ENCODE measurements at regions not wholly inside any gene's neighbourhood (a gene's known extent, or its start where the extent isn't known, plus 50 kb on each side); places are given as distances from the start of the nearest gene placed in this dataset.

DNA sequence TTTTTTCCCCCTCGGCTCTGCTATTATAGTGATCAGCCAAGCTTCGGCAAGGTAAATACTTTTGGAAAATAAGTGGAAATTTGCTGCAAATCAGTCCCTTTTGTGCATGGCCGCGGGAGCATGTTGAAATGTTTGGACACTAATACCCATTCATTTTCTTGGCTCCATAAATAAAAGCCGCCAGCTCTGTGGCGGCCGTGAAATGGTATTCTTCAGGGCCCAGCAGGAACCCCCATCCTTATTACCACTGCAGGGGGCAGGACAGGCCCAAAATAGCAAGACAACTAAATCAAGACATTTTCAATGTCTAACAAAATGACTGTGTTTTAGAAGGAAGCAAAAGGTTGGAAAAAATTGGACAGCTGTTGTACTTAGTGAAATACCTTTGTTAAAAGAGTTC, 362.3 kb downstream of the NR2F2 start:
- DNase-seq: no peak

GRCh38 chr15:96693515-96693914, 363.0 kb downstream of the NR2F2 start:
- no peak for DNase-seq

- DNase-seq: no peak
Observed at GRCh38 chr15:96693990-96694517, 363.6 kb downstream of the NR2F2 start.

GRCh38 chr15:96695426-96695825, 364.9 kb downstream of the NR2F2 start:
- DNase-seq: no peak

- no peak for DNase-seq
Observed at GRCh38 chr15:96699871-96700401, 369.4 kb downstream of the NR2F2 start.

GRCh38 chr15:96700555-96700954, 370.1 kb downstream of the NR2F2 start:
- no peak for DNase-seq

GRCh38 chr15:96701443-96701842, 370.9 kb downstream of the NR2F2 start:
- no peak for DNase-seq

DNA sequence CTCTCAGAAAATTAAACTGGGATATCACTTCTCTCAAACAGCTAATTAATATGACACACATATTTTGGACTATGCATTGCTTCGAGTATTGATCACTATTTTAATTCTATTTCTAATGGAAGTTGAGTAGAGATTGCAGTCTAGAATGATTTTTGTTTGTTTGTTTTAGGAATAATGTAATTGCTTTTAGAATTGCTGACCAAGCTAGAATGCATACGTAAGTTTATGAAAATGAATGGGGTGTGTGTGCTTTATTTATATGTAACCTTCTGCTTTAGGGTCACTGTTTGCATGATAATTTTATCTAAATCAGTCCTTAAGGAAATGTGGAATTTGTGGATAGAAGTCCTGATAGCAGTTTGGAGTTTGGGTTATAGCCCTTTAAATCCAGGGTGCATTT, 371.4 kb downstream of the NR2F2 start:
- DNase-seq: no peak

DNA sequence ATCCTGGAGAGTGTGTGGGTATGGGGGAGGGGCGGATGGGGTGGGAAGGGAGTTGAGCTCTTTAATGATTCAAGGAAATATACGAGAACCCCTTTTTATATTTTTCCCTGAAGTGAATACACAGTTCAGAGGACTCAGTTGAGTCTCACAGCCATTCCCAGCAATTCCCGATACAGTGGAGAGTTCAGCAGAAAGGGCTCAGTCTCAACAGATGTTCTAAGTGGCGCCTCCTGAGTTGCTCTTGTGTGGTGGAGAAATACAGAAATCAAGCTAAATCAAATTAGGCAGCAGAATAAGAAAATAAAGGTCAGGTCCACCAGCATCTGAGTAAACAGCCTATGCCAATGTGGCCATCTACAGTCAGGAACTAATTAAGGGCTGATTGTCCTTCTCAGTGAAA, 372.1 kb downstream of the NR2F2 start:
- no peak for DNase-seq

GRCh38 chr15:96703091-96703490, 372.6 kb downstream of the NR2F2 start:
- DNase-seq: no peak

DNA sequence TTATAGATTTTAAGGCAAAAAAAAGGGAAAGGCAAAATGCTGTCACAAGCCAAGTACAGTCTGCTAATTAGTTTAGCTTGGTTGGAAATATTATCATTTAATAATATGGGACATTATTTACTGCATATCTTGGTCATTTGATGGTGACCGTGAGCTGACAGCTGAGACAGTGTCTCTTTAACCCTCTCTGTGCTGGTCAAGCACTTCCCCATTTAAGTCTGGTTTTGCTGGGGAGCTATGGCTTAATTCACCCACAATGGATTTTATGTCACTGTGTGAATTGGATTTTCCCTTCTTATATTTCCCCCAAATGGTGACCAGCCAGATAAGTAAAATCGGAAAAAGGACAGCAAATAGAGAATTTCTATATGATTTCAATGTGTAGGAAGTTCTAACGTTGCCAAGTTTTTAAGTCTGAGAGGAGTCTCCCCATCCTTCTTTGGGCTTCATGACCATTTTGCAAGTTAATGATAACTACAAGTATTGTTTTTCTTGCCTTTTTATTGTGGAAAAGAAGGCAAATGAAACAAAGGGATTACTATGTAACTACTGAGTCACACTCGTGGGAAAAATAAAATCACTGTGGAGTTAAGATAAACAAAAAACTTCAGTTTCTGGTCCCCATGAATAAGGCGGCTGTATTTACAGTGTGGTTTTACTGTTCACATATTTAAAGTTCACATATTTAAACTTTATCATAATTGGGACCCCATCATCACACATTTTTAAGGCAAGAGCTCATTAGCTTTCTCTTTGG, 373.5 kb downstream of the NR2F2 start:
- DNase-seq: no peak

- DNase-seq: no peak
Observed at GRCh38 chr15:96716075-96716474, 385.6 kb downstream of the NR2F2 start.

DNA sequence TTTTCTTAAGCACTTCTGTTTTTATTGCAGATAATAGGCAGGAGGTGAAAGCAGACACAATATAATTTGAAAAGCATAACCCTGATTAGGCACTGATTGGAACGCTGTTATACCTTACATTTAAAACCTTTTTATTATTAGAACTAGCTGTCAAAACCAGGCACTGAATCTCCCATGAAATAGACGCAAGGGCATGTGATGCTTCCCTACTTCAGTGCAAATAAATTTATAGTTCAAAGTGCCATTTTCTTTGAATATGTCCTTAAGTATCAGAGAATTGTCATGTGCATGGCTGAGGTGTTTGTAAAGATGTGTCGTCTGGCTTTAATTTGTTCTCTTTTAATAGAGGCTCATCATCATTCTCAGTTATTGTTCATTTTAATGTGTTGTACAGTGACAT, 386.0 kb downstream of the NR2F2 start:
- DNase-seq: no peak

DNA sequence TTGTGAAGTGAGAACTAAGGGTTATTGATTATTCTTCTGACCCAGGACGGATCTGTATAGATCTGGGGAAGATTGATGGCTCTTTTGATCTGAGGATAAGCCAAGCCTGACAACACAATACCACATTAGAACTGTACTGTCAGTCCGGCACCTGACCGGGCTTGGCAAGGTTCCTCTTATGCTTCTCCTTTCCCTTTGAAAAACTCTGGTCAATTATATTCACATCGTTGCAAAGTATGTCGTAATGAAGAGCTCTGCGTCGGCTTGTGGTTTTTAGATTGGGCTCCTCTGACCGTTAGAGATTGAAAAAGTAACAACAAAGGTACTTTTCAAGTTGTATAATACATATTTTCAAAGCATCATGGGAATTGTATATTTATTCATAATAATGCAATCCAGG, 389.8 kb downstream of the NR2F2 start:
- DNase-seq: peak; percentile 13

DNA sequence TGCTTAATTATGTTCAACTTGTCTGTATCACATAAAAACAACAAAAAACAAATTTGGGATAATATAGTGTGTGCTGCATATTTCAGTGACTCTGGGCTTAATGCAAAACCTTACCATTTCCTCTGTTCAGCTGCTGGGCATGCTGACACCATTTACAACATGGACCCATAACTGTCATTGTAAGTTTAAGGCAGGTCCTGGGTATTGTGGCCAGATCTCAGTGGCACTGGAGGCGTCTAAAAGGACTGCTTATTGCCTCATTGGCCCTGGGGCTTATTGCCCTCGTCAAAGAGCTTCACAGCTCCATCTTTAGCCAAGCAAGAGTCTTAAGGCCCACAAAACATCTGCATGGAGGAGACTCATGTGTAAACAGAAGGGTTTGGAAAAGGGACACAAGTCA, 390.2 kb downstream of the NR2F2 start:
- no peak for DNase-seq

DNA sequence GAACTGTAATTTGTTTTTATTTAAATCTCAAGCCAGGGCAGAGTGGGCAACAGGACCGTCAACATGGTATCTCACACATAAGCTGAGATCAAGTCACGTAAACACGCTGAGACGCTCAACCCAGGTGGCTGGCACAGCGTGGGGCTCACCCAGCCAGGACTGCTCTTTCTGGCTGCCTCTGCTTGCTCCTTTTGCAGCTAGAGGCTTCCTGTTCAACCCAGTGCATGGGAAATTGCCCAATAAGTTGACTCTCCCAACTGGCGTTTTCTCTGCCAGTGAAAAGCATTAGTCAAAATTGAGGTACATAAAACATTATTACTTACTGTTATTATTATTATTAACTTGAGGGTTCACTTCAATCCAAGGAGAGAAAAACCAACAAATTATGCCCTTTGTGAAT, 398.1 kb downstream of the NR2F2 start:
- DNase-seq: no peak

DNA sequence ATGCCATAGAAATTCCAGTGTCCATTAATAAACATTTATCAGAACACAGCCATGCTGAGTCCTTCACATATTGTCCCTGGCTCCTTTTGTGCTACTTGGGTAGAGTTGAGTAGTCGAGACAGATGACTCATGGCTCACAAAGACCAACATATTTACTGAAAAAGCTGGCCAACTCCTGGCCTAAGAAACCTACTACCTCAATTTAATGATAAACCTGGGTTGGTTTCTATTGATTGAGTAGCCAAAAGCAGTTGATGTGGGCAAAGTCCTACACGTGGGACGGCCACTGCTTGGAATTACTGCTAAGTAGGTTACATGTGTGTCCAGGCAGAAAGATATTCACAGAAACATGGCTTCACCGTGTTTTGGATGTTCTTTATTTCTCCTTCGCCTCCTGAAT, 402.2 kb downstream of the NR2F2 start:
- DNase-seq: no peak

- no peak for DNase-seq
Observed at GRCh38 chr15:96733721-96734120, 403.2 kb downstream of the NR2F2 start.

GRCh38 chr15:96735632-96736240, 405.2 kb downstream of the NR2F2 start:
- no peak for DNase-seq

DNA sequence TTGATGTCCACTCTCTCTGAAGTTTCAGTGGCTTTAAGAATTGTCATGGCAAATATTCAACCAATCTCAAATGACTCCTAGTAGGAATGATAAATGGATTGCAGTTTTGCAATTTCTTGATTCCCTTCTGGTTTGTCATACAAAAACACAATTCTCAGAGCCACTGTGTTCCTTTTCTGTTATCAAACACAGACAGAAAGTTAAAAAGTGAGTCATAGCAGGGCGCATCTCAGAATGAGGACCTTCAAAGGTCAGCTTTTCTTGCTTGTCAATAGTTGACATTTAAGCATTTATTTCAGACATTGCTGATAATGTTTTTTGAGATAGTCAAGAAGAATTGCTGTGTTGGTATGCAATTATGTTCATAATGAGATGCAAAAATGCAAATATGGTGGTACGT, 405.9 kb downstream of the NR2F2 start:
- no peak for DNase-seq

DNA sequence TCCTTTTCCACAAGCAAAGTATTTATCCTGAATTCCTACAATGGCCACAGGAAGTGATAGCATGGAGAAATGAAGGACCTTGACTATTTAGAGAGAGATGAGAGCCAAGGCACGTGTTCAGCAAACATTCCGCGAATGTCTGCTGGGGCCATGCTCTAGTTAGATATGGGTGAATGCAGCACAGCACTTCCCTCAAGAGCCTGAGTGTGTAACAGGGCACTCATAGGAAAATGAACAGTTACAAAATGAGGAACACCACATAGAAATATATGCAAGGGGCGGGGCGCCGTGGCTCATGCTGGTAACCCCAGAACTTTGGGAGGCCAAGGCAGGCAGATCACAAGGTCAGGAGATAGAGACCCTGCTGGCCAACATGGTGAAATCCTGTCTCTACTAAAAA, 406.9 kb downstream of the NR2F2 start:
- DNase-seq: no peak

DNA sequence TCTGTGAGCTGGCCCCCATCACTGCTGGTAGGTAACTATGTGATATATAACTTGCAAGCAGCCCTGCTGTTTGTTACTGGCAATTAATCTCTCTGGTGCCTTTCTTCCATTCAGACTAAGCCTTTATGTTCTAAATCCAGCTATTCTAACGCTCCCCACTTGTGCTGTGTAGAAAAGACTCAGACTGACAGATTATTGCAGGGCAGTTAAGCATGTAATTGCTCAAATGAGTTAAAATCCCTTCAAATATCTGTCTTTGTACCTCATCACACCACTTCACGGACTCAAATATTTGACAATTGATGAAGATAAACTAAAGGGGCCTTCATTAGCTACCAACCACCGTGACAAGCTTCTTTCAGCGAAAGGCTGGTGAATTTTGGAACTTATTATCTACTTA, 416.2 kb downstream of the NR2F2 start:
- no peak for DNase-seq

DNA sequence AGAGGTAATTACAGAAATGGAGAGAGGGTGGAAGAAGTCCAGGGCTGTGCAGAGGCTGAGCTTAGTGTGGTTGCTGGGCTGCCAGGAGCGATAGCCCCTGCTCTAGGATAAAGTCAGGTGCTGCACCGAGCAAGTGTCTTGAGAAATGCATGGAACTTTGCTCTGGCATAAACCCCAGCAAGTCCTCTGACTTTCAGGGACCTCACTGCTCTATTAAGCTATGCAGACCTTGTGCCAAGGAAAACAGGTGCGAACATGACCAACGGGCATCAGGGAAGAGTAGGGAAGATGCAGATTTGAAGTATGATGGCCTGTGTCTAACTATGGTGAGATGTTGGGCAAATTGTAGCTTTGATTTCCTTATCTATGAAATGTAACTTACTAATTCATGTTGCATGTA, 416.8 kb downstream of the NR2F2 start:
- no peak for DNase-seq

DNA sequence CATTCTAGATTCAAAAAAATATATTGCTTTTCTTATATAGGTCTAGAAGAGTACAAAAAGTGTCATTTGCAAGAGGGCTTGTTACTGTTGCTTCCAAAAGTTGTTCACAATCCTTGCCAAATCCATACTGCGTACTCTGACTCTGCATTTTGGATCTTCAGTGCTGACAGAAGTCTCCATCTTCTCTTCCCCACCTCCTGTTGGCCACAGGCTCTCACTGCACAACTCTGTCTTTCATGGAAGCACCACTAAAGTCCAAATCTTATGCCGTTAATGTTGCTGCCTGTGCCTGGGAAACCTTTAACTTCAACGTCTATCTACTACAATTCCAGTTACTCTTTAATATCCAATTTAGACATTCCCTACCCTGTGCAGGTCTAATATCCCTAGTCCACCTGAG, 419.9 kb downstream of the NR2F2 start:
- no peak for DNase-seq

GRCh38 chr15:96756146-96756545, 425.6 kb downstream of the NR2F2 start:
- DNase-seq: no peak
